Psoas muscle (tissue), 7 donors: ENCODE measurements at regions not wholly inside any gene's neighbourhood (a gene's known extent, or its start where the extent isn't known, plus 50 kb on each side); places are given as distances from the start of the nearest gene placed in this dataset.
"Not testable (repeated sequence)": the region's sequence is repeated elsewhere in the genome, so short reads cannot be mapped to it uniquely, and the experiment has no call there.

Experiments
- ATAC-seq, 4 donors: fragments of 200-7000 bp; cut with Tn5 transposase; one replicate each; pipeline ENCODE4 v1.9.1; 2020; ENCODE audit warnings: moderate library complexity in 3 of 4, mild to moderate bottlenecking in 2 of 4
- DNase-seq, 2 donors: peaks; one replicate each; pipeline ENCODE4 v3.0.0-alpha.2; 2020
- H3K27ac ChIP-seq: fragments of 200-600 bp; one replicate; pipeline ENCODE4 v1.8.0; 2022
- H3K27me3 ChIP-seq, 3 donors: fragments of 200-600 bp in 1 of 3; one replicate each; pipeline versions ENCODE4 v1.6.1 to v1.8.0; 2013 to 2022; ENCODE audit warnings: low read length in 2 of 3, mild to moderate bottlenecking in 2 of 3, moderate library complexity in 1 of 3; ENCODE audit not compliant: insufficient read depth in 3 of 3
- H3K36me3 ChIP-seq, 2 donors: fragments of 200-600 bp in 1 of 2; one replicate each; pipeline versions ENCODE4 v1.6.1 to v1.8.0; 2013 to 2022; ENCODE audit warnings: low read depth in 1 of 2, mild to moderate bottlenecking in 1 of 2, moderate library complexity in 1 of 2; ENCODE audit not compliant: insufficient read depth in 1 of 2
- H3K4me1 ChIP-seq: fragments of 200-600 bp; one replicate; pipeline ENCODE4 v1.8.0; 2022
- H3K4me3 ChIP-seq: fragments of 200-600 bp; one replicate; pipeline ENCODE4 v1.8.0; 2022; ENCODE audit warnings: mild to moderate bottlenecking
- H3K9me3 ChIP-seq: fragments of 200-600 bp; one replicate; pipeline ENCODE4 v1.8.0; 2022
- CTCF ChIP-seq: fragments of 200-600 bp; IDR thresholded peaks from one replicate; pipeline ENCODE4 v1.8.0; 2022; ENCODE audit warnings: antibody characterized with exemption
- WGBS, 3 donors: extraction: QIAGEN DNeasy Blood & Tissue Kit; methylation state at CpG; one replicate each; pipeline versions ENCODE4 v1.1.6 to v1.1.7; 2013; 5-methylcytosine and 5-hydroxymethylcytosine counted together
- intact Hi-C, 2 donors: fragments of 100-400 bp; cut with DNase I; formaldehyde crosslinking; loops; one replicate each; pipeline versions ENCODE4 v1.11.0 to v1.14.2; 2022
- donor health status: healthy with polysubstance abuse.
- donor health status: DM: no; HTN: no; CAD: no; lungs with moderate emphysema.
- donor health status: Bipolar disorder and iron deficiency.
- donor health status: healthy.
- donor health status: DM: yes; HTN: yes; CAD: no.
- donor health status: DM: no; HTN: no; CAD: no.
- donor health status: DM: yes; HTN: yes; CAD: no.

GRCh38 chr20:56730996-56731395, 101.9 kb downstream of the TFAP2C start:
- Histone ChIP-seq H3K9me3 (no peaks in the 10 kb centered on the region), H3K4me3 (no peak overlapping the region), H3K4me1 (no peaks in the 10 kb centered on the region), H3K27me3 (peaks cover 0 to 2% (median 2%) of the 10 kb centered on the region in 3 donors), H3K36me3 (no peaks in the 10 kb centered on the region), H3K27ac (no peak overlapping the region)
- DNase-seq (no peak), ATAC-seq (no peak)
- WGBS, 3 donors: 43 to 49% (median 46%) methylated on average over 7 of the region's 7 CpGs
- intact Hi-C loops: no loop called here
- TF ChIP-seq CTCF: no peak

- peaks cover 0 to 7% (median 2%) of the 10 kb centered on the region in 3 donors for H3K27me3 ChIP-seq
- H3K27ac ChIP-seq: no peak overlapping the region
- no peaks in the 10 kb centered on the region for H3K9me3 ChIP-seq
- ATAC-seq (no peak), DNase-seq (no peak)
- no peaks in the 10 kb centered on the region for H3K4me1 ChIP-seq
- WGBS, 3 donors: 90 to 95% (median 92%) methylated on average over 4 of the region's 4 CpGs
- H3K36me3 ChIP-seq: no peaks in the 10 kb centered on the region
- intact Hi-C loops: no loop called here
- TF ChIP-seq CTCF: no peak
- no peak overlapping the region for H3K4me3 ChIP-seq
These were observed 102.4 kb downstream of the TFAP2C start for GRCh38 chr20:56731476-56731875.

- Histone ChIP-seq H3K4me1 (no peaks in the 10 kb centered on the region), H3K9me3 (no peaks in the 10 kb centered on the region), H3K27me3 (peaks cover 2 to 7% (median 6%) of the 10 kb centered on the region in 3 donors), H3K36me3 (no peaks in the 10 kb centered on the region), H3K4me3 (no peak overlapping the region), H3K27ac (no peak overlapping the region)
- intact Hi-C loops: no loop called here
- WGBS, 3 donors: 28 to 32% (median 29%) methylated on average over 6 of the region's 6 CpGs
- TF ChIP-seq CTCF: no peak
- DNase-seq: no peak
- ATAC-seq: no peak
These were observed 104.9 kb downstream of the TFAP2C start for GRCh38 chr20:56733967-56734366.

DNA sequence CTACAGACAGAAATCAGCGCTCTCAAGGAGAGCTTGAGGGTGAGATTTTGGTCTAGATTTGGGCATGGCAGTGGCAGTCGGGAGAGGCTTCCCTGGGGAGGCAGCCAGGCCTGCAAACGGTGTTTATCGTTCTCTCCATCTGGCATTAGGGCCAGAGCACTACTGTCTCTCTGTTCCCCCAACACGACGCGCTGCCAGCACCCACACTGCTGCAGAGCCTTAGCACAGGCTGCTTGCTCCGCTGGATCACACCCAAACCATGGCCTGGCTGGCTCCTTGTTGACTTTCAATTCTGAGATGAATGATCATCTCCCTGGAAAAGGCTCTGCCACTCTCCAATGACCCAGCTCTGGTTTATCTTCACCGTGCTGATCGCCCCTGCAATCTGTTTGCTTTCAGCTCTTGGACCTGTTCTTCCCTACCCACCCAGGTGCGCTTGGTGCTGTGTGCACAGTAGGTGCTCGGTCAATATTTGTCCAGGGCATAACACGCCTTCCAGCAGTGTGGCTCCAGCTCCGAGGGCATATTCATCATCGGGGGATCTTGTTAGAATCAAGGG, 106.1 kb downstream of the TFAP2C start:
- Histone ChIP-seq H3K27me3 (peaks cover 2 to 7% (median 6%) of the 10 kb centered on the region in 3 donors), H3K36me3 (no peaks in the 10 kb centered on the region), H3K9me3 (no peaks in the 10 kb centered on the region), H3K4me3 (no peak overlapping the region), H3K4me1 (no peaks in the 10 kb centered on the region), H3K27ac (no peak overlapping the region)
- ATAC-seq (no peak), DNase-seq (no peak)
- 31 to 33% (median 31%) methylated on average over 15 of the region's 15 CpGs for WGBS, 3 donors
- intact Hi-C loops: no loop called here
- no peak for TF ChIP-seq CTCF

DNA sequence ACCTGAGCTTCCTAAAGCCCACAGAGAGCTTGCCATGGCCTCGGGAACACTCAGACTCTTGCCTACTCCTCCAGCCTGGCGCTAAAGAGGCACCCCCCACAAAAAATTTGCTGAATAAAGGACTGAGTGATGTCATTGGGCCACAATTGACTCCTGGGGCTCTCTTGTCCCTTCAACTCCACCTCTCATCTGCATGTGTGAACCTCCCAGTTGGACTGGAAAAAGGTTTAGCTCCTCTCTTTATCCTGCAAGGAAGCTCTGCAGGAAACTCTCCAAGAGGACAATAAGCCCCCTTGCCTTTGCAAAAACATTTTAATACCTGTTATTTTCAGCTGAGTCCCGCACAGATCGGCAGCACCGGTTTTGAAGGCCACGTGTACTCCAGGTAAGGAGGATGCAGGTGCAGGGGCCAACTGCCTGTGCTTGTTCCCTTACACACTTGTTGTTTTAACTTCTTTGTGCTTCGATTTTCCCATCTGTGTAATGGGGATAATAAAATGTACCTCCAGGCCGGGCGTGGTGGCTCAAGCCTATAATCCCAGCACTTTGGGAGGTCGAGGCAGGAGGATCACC, 107.3 kb downstream of the TFAP2C start:
- ATAC-seq: no peak
- Histone ChIP-seq H3K27me3 (peaks cover 0 to 7% (median 6%) of the 10 kb centered on the region in 3 donors), H3K36me3 (no peaks in the 10 kb centered on the region), H3K27ac (no peak overlapping the region), H3K9me3 (no peaks in the 10 kb centered on the region), H3K4me1 (no peaks in the 10 kb centered on the region), H3K4me3 (no peak overlapping the region)
- no peak for DNase-seq
- intact Hi-C loops: no loop called here
- 12 to 16% (median 16%) methylated on average over 10 of the region's 10 CpGs for WGBS, 3 donors
- TF ChIP-seq CTCF: no peak

GRCh38 chr20:56744325-56744821, 115.3 kb downstream of the TFAP2C start:
- 60 to 83% (median 64%) methylated on average over 4 of the region's 4 CpGs for WGBS, 3 donors
- H3K27me3 ChIP-seq, DNase-seq, intact Hi-C loops, ATAC-seq, H3K4me3 ChIP-seq, H3K4me1 ChIP-seq, H3K27ac ChIP-seq, H3K36me3 ChIP-seq, H3K9me3 ChIP-seq: not testable (repeated sequence)
